Transverse colon (tissue), 4 donors: ENCODE measurements at regions not wholly inside any gene's neighbourhood (a gene's known extent, or its start where the extent isn't known, plus 50 kb on each side); places are given as distances from the start of the nearest gene placed in this dataset.

Experiments
- DNase-seq: peaks from one replicate; pipeline ENCODE4 v3.0.0-alpha.2; 2019
- H3K27ac ChIP-seq, 4 donors: fragments of 200-600 bp; sonication (generic); 2 replicates each; pipeline ENCODE4 v1.5.1; 2016 to 2018; ENCODE audit warnings: inconsistent platforms in 4 of 4
- H3K27me3 ChIP-seq: fragments of 200-600 bp; sonication (generic); 2 replicates; pipeline ENCODE4 v1.5.1; 2017; ENCODE audit warnings: inconsistent platforms
- H3K36me3 ChIP-seq, 4 donors: fragments of 200-600 bp; sonication (generic); 2 replicates each; pipeline ENCODE4 v1.5.1; 2017 to 2019; ENCODE audit warnings: inconsistent platforms in 4 of 4
- H3K4me1 ChIP-seq, 4 donors: fragments of 200-600 bp; sonication (generic); 2 replicates each; pipeline ENCODE4 v1.5.1; 2017 to 2020; ENCODE audit warnings: inconsistent platforms in 4 of 4
- H3K4me3 ChIP-seq, 4 donors: fragments of 200-600 bp; sonication (generic); 1 replicate in 1 of 4; 2 replicates in 3 of 4; pipeline versions ENCODE4 v1.5.1 to v1.6.1; 2017 to 2019; ENCODE audit warnings: inconsistent platforms in 4 of 4
- H3K9me3 ChIP-seq, 2 donors: fragments of 200-600 bp; sonication (generic); 2 replicates each; pipeline ENCODE4 v1.5.1; 2017 to 2019; ENCODE audit warnings: inconsistent platforms in 2 of 2
- EP300 ChIP-seq: sonication (generic); formaldehyde crosslinking; IDR thresholded peaks from one replicate; pipeline ENCODE4 v1.6.1; 2017; ENCODE audit warnings: antibody characterized with exemption, low read depth
- POLR2A ChIP-seq: fragments of 450-650 bp; IDR thresholded peaks from one replicate; pipeline ENCODE4 v1.6.1; 2016; ENCODE audit warnings: antibody characterized with exemption, mild to moderate bottlenecking, moderate library complexity
- POLR2AphosphoS5 ChIP-seq, 3 donors: sonication (generic); formaldehyde crosslinking; IDR thresholded peaks; one replicate each; pipeline ENCODE4 v1.6.1; 2016; ENCODE audit warnings: antibody characterized with exemption in 3 of 3
- WGBS, 2 donors: methylation state at CpG; one replicate each; pipeline ENCODE4 v1.1.5; 2018; ENCODE audit warnings: low coverage in 1 of 2; 5-methylcytosine and 5-hydroxymethylcytosine counted together
- in situ Hi-C, 4 donors: fragments of 200-750 bp; cut with MboI; loops; one replicate each; pipeline versions ENCODE4 v1.15.0 to v1.15.1; 2017; ENCODE audit warnings: low sequenced_read_pairs in 3 of 4, low pct_ligation_motif_present in 1 of 4, low pct_unique_long_range_greater_than_20kb in 1 of 4
- intact Hi-C: fragments of 100-400 bp; cut with DNase I; formaldehyde crosslinking; loops from one replicate; pipeline ENCODE4 v1.15.1; 2023; ENCODE audit warnings: low total_unique reads
- TF ChIP-seq, protein P1 (sequence below), 5 experiments: fragments of 200-600 bp in 3 of 5; fragments of 450-650 bp in 2 of 5; sonication (generic) in 3 of 5; IDR thresholded peaks; 1 replicate in 2 of 5; 2 replicates in 3 of 5; pipeline ENCODE4 v1.5.1; 2016 to 2017; ENCODE audit warnings: antibody characterized with exemption in 5 of 5, inconsistent platforms in 3 of 5, mild to moderate bottlenecking in 2 of 5, moderate library complexity in 1 of 5

DNA sequence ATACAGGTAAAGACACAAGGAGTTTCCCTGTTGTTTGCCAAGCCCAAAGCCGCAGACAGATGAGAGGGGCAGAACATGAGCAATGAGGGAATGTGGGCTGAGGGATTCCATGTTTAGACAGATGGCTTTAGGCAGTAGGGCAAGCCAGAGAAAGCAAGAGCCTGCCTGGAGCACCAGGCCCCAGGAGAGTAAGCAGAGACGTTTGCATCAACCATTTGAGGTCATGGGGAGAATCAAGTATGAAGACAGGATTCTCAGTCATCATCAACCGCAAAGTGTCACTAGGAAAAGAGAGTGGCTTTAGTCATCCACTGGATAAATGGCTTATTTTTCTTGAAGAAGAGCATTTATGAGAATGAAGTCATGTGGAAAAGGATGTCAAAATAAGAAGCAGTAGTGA lies 184.7 kb downstream of the COG6 start:
- in situ Hi-C loops = no loop called here
- Histone ChIP-seq H3K4me3 (no peak overlapping the region), H3K27ac (no peak overlapping the region), H3K27me3 (no peaks in the 10 kb centered on the region), H3K4me1 (no peaks in the 10 kb centered on the region), H3K9me3 (no peaks in the 10 kb centered on the region), H3K36me3 (no peaks in the 10 kb centered on the region)
- DNase-seq = no peak
- TF ChIP-seq EP300 (no peak), POLR2AphosphoS5 (IDR thresholded peaks at IDR 0.05) (no peak), POLR2A (no peak)
- TF ChIP-seq, protein P1, sequence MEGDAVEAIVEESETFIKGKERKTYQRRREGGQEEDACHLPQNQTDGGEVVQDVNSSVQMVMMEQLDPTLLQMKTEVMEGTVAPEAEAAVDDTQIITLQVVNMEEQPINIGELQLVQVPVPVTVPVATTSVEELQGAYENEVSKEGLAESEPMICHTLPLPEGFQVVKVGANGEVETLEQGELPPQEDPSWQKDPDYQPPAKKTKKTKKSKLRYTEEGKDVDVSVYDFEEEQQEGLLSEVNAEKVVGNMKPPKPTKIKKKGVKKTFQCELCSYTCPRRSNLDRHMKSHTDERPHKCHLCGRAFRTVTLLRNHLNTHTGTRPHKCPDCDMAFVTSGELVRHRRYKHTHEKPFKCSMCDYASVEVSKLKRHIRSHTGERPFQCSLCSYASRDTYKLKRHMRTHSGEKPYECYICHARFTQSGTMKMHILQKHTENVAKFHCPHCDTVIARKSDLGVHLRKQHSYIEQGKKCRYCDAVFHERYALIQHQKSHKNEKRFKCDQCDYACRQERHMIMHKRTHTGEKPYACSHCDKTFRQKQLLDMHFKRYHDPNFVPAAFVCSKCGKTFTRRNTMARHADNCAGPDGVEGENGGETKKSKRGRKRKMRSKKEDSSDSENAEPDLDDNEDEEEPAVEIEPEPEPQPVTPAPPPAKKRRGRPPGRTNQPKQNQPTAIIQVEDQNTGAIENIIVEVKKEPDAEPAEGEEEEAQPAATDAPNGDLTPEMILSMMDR (IDR thresholded peaks at IDR 0.05) = no peak
- WGBS, 2 donors = 79 to 86% methylated on average over 1 to 3 of the region's 3 CpGs
- intact Hi-C loops = no loop called here

DNA sequence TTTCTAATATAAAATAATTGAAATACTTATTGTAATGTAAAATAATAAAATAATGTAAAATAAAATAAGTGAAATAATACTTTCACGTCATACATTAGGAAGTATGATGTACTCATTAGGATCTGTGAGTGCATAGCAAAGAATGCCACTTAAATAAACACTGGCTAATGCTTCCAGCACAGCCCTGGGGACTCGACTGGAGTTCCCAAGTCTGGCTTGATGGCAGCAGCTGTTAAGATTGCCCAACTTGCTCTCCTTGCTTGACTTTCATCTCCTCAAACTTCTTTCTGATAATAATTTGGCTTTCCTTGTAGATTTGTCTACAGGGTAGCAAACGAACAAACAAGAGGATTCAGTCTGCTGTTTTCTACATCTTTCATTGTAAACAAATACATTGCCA lies 191.9 kb downstream of the COG6 start:
- no peak overlapping the region for H3K4me3 ChIP-seq
- no peaks in the 10 kb centered on the region for H3K36me3 ChIP-seq
- 49 to 54% methylated on average over 3 of the region's 3 CpGs for WGBS, 2 donors
- no peak for TF ChIP-seq POLR2A
- H3K9me3 ChIP-seq = no peaks in the 10 kb centered on the region
- intact Hi-C loops = no loop called here
- in situ Hi-C loops = no loop called here
- H3K27me3 ChIP-seq = no peaks in the 10 kb centered on the region
- no peak overlapping the region for H3K27ac ChIP-seq
- no peak for DNase-seq
- no peaks in the 10 kb centered on the region for H3K4me1 ChIP-seq

DNA sequence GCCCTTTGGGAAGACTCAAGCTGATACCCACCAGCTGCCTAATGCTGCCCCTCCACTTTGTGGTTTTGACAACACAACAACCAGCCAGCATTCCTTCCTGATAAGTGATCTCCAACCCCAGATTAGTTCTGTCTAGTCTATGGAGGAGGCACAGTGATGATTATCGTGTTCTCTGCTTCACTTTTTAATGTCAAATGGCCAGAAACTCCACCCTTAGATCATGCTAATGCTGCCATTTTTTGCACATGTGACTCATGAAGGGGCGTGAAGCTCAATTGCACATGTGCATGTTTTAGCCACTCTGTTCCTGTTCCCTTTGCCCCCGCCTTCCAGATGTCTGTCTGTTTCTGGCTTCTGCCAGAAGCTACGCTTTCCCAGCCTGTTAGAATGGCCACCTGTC lies 199.8 kb downstream of the COG6 start:
- intact Hi-C loops (no loop called here), in situ Hi-C loops (no loop called here)
- H3K36me3 ChIP-seq = no peaks in the 10 kb centered on the region
- H3K4me3 ChIP-seq = no peak overlapping the region
- DNase-seq = no peak
- no peaks in the 10 kb centered on the region for H3K27me3 ChIP-seq
- no peak overlapping the region for H3K27ac ChIP-seq
- WGBS, 2 donors = 59 to 60% methylated on average over 4 of the region's 4 CpGs
- TF ChIP-seq, protein P1 (IDR thresholded peaks at IDR 0.05) = no peak
- no peak for TF ChIP-seq POLR2A
- no peaks in the 10 kb centered on the region for H3K9me3 ChIP-seq
- H3K4me1 ChIP-seq = no peaks in the 10 kb centered on the region

DNA sequence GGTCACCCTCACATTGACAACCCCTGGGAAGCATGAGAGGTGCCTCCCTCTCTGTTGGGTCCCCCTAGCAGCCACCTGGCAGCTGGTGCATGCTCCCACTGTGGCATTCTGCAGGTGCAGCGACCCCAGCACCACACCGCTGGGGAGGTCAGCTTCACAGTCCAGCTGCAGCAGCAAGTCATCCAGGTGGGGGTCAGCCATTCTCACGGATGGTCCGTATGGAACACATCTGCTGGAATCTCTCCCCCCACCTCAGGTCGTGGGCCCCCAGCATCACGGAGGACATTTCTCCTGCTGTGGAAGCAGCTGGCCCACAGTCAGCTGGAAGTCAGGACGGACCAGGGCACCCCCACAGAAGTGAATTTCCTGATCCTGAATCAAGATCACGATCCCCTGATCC lies 201.3 kb downstream of the COG6 start:
- no peak for DNase-seq
- H3K4me3 ChIP-seq = no peak overlapping the region
- TF ChIP-seq POLR2AphosphoS5 (IDR thresholded peaks at IDR 0.05) (no peak), EP300 (no peak)
- WGBS, 2 donors = 45 to 83% methylated on average over 2 to 8 of the region's 8 CpGs
- in situ Hi-C loops = no loop called here
- H3K36me3 ChIP-seq = no peaks in the 10 kb centered on the region
- intact Hi-C loops = no loop called here
- no peaks in the 10 kb centered on the region for H3K4me1 ChIP-seq
- H3K27me3 ChIP-seq = no peaks in the 10 kb centered on the region
- no peaks in the 10 kb centered on the region for H3K9me3 ChIP-seq
- no peak overlapping the region for H3K27ac ChIP-seq

DNA sequence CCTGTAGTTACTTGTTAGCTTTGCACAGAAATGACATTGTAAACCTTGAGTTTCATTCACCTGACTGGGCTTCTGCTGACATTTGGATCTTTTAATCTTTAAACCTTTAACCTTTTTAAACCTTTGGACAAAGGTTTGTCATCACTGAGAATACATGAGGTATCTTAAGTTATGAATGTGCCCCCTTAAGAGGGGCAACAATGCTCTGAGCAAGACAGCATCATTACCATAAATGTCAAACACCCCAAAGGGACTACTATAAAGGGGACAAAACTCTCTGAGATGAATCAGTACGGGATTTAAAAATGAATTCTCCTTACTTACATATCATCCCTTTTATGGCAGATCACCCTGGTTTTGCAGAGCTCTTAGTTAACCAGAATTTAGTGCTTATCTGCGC lies 203.3 kb downstream of the COG6 start:
- in situ Hi-C loops (no loop called here), intact Hi-C loops (no loop called here)
- WGBS, 2 donors = 77 to 84% methylated on average over 2 of the region's 2 CpGs

More for the DNA sequence above, 203.3 kb downstream of the COG6 start:
- DNase-seq = no peak
- H3K4me1 ChIP-seq = no peaks in the 10 kb centered on the region
- H3K4me3 ChIP-seq = no peak overlapping the region
- TF ChIP-seq POLR2A (no peak), POLR2AphosphoS5 (IDR thresholded peaks at IDR 0.05) (no peak), EP300 (no peak)
- TF ChIP-seq, protein P1 (IDR thresholded peaks at IDR 0.05) = no peak
- no peaks in the 10 kb centered on the region for H3K36me3 ChIP-seq
- no peak overlapping the region for H3K27ac ChIP-seq
- H3K27me3 ChIP-seq = no peaks in the 10 kb centered on the region
- H3K9me3 ChIP-seq = no peaks in the 10 kb centered on the region
